Neural cell (in vitro differentiated cells): ENCODE measurements at regions not wholly inside any gene's neighbourhood (a gene's known extent, or its start where the extent isn't known, plus 50 kb on each side); places are given as distances from the start of the nearest gene placed in this dataset.

Source experiments
- H2AFZ ChIP-seq: fragments of 200-600, 300-800 bp; sonication (generic), shearing (Covaris generic); 2 replicates; pipeline ENCODE4 v1.6.0; 2014; ENCODE audit warnings: low read depth, mild to moderate bottlenecking, antibody characterized with exemption, low read length, moderate library complexity
- H3F3A ChIP-seq: fragments of 200-600 bp; shearing (Covaris generic); 2 replicates; pipeline ENCODE4 v1.6.1; 2016; ENCODE audit warnings: mild to moderate bottlenecking, moderate library complexity, mixed read lengths, antibody characterized with exemption, low read length; ENCODE audit not compliant: insufficient read depth, poor library complexity, severe bottlenecking
- H3K27ac ChIP-seq: fragments of 200-600, 300-800 bp; sonication (generic), shearing (Covaris generic); 2 replicates; pipeline ENCODE4 v1.5.1; 2014; ENCODE audit warnings: mild to moderate bottlenecking, low read length, moderate library complexity
- H3K27me3 ChIP-seq: fragments of 300-800, 200-600 bp; sonication (generic), shearing (Covaris generic); 2 replicates; pipeline ENCODE4 v1.6.0; 2014; ENCODE audit warnings: mild to moderate bottlenecking, low read depth, low read length, moderate library complexity; ENCODE audit not compliant: insufficient read depth
- H3K36me3 ChIP-seq: fragments of 300-800, 200-600 bp; sonication (generic), shearing (Covaris generic); 2 replicates; pipeline ENCODE4 v1.5.1; 2014; ENCODE audit warnings: mild to moderate bottlenecking, antibody characterized with exemption, low read length, moderate library complexity; ENCODE audit not compliant: insufficient read depth
- H3K4me2 ChIP-seq: fragments of 300-800, 200-600 bp; sonication (generic), shearing (Covaris generic); 2 replicates; pipeline ENCODE4 v1.6.0; 2014; ENCODE audit warnings: mild to moderate bottlenecking, low read length
- H3K4me3 ChIP-seq: fragments of 300-800, 200-600 bp; sonication (generic), shearing (Covaris generic); 2 replicates; pipeline ENCODE4 v1.5.1; 2014; ENCODE audit warnings: mild to moderate bottlenecking, low read length, moderate library complexity
- H3K79me2 ChIP-seq: fragments of 200-600 bp; shearing (Covaris generic); replicated peaks from 2 replicates; pipeline ENCODE4 v1.6.0; 2014; ENCODE audit warnings: mild to moderate bottlenecking, low read length, moderate library complexity; ENCODE audit not compliant: insufficient read depth
- H3K9ac ChIP-seq: fragments of 300-800, 200-600 bp; sonication (generic), shearing (Covaris generic); 2 replicates; pipeline ENCODE4 v1.6.1; 2016; ENCODE audit warnings: mild to moderate bottlenecking, low read length, mixed read lengths
- H3K9me2 ChIP-seq: fragments of 200-600 bp; shearing (Covaris generic); 2 replicates; pipeline ENCODE4 v1.6.1; 2016; ENCODE audit warnings: mild to moderate bottlenecking, low read length, mixed read lengths; ENCODE audit not compliant: insufficient read depth
- H3K9me3 ChIP-seq: fragments of 200-600, 300-800 bp; sonication (generic), shearing (Covaris generic); 2 replicates; pipeline ENCODE4 v1.6.1; 2016; ENCODE audit warnings: mild to moderate bottlenecking, mixed run types, low read length, moderate library complexity, mixed read lengths
- H4K20me1 ChIP-seq: fragments of 200-600 bp; shearing (Covaris generic); 2 replicates; pipeline ENCODE4 v1.6.1; 2016; ENCODE audit warnings: mild to moderate bottlenecking, mixed run types; ENCODE audit not compliant: insufficient read depth
- CTCF ChIP-seq: fragments of 450-650 bp; IDR thresholded peaks from 2 replicates; pipeline ENCODE4 v1.5.1; 2014; ENCODE audit warnings: antibody characterized with exemption, mild to moderate bottlenecking, moderate library complexity; ENCODE audit not compliant: poor library complexity, severe bottlenecking
- EP300 ChIP-seq: fragments of 450-650 bp; conservative IDR thresholded peaks from 2 replicates; pipeline ENCODE4 v1.6.1; 2014; ENCODE audit warnings: antibody characterized with exemption, mild to moderate bottlenecking, moderate library complexity; ENCODE audit not compliant: poor library complexity, severe bottlenecking
- EZH2 ChIP-seq: fragments of 200-600, 300-800 bp; shearing (Covaris generic), sonication (generic); IDR thresholded peaks from 2 replicates; pipeline ENCODE4 v1.6.1; 2014; ENCODE audit warnings: antibody characterized with exemption, low read length, borderline replicate concordance, mild to moderate bottlenecking; ENCODE audit not compliant: insufficient read depth, poor library complexity, severe bottlenecking
- MXI1 ChIP-seq: fragments of 450-650 bp; conservative IDR thresholded peaks from 2 replicates; pipeline ENCODE4 v1.6.1; 2014; ENCODE audit warnings: antibody characterized with exemption, mild to moderate bottlenecking; ENCODE audit not compliant: poor library complexity, severe bottlenecking
- POLR2AphosphoS5 ChIP-seq: IDR thresholded peaks from 2 replicates; pipeline ENCODE4 v1.6.1; 2012
- RAD21 ChIP-seq: fragments of 450-650 bp; conservative IDR thresholded peaks from 2 replicates; pipeline ENCODE4 v1.6.1; 2014; ENCODE audit warnings: antibody characterized with exemption, mild to moderate bottlenecking, moderate library complexity
- REST ChIP-seq: IDR thresholded peaks from 2 replicates; pipeline ENCODE4 v1.6.1; 2012; ENCODE audit warnings: borderline replicate concordance
- SMC3 ChIP-seq: fragments of 450-650 bp; conservative IDR thresholded peaks from 2 replicates; pipeline ENCODE4 v1.6.1; 2014; ENCODE audit warnings: antibody characterized with exemption, mild to moderate bottlenecking, moderate library complexity; ENCODE audit not compliant: poor library complexity
- TAF1 ChIP-seq: IDR thresholded peaks from 2 replicates; pipeline ENCODE4 v1.6.1; 2012; ENCODE audit warnings: low read depth

GRCh38 chr3:173342679-173343078, 54.9 kb upstream of the NLGN1 start:
- no peak for TF ChIP-seq TAF1
- TF ChIP-seq CTCF, result no peak
- peak; percentile 82 for TF ChIP-seq EP300
- peak; percentile 62 for TF ChIP-seq POLR2AphosphoS5
- no peaks in the 10 kb centered on the region for H4K20me1 ChIP-seq
- H3K9me2 ChIP-seq, result no peaks in the 10 kb centered on the region
- no peaks in the 10 kb centered on the region for H3K27me3 ChIP-seq
- H3K4me3 ChIP-seq, result no peak overlapping the region
- no peaks in the 10 kb centered on the region for H3K36me3 ChIP-seq
- no peaks in the 10 kb centered on the region for H3F3A ChIP-seq
- H3K9ac ChIP-seq, result no peak overlapping the region
- H3K9me3 ChIP-seq, result no peaks in the 10 kb centered on the region
- no peaks in the 10 kb centered on the region for H3K79me2 ChIP-seq
- peak overlapping the region; percentile 49 for H3K27ac ChIP-seq
- H2AFZ ChIP-seq, result no peak overlapping the region
- no peak overlapping the region for H3K4me2 ChIP-seq

GRCh38 chr3:173340626-173341025, 56.9 kb upstream of the NLGN1 start:
- no peak for TF ChIP-seq CTCF
- TF ChIP-seq REST, result no peak
- no peak for TF ChIP-seq SMC3
- no peak for TF ChIP-seq EP300
- TF ChIP-seq RAD21, result no peak
- TF ChIP-seq MXI1, result no peak
- TF ChIP-seq POLR2AphosphoS5, result no peak
- no peak for TF ChIP-seq EZH2
- TF ChIP-seq TAF1, result no peak
- no peak overlapping the region for H3K9ac ChIP-seq
- H3K27me3 ChIP-seq, result no peaks in the 10 kb centered on the region
- no peak overlapping the region for H3K4me2 ChIP-seq
- H3K9me3 ChIP-seq, result no peaks in the 10 kb centered on the region
- H2AFZ ChIP-seq, result no peak overlapping the region
- no peaks in the 10 kb centered on the region for H3F3A ChIP-seq
- no peaks in the 10 kb centered on the region for H4K20me1 ChIP-seq
- H3K79me2 ChIP-seq, result no peaks in the 10 kb centered on the region
- no peak overlapping the region for H3K4me3 ChIP-seq
- no peaks in the 10 kb centered on the region for H3K36me3 ChIP-seq
- H3K9me2 ChIP-seq, result no peaks in the 10 kb centered on the region
- H3K27ac ChIP-seq, result no peak overlapping the region
